ENCODE measurements at regions not wholly inside any gene's neighbourhood (a gene's known extent, or its start where the extent isn't known, plus 50 kb on each side); places are given as distances from the start of the nearest gene placed in this dataset.

- no peak for TF ChIP-seq EZH2 (IDR thresholded peaks at IDR 0.05; ENCODE audit: insufficient read depth, poor library complexity, severe bottlenecking)
- TF ChIP-seq EZH2phosphoT487 (IDR thresholded peaks at IDR 0.05; ENCODE audit: insufficient read depth, low read depth) = no peak
These were observed 160.1 kb downstream of the PTCHD1 start for GRCh38 chrX:23494741-23495140.

Data from GM23248 (cell line).